Activated CD4-positive, alpha-beta memory T cell treated with anti-CD3 and anti-CD28 coated beads for 36 hours (primary cell): ENCODE measurements at regions not wholly inside any gene's neighbourhood (a gene's known extent, or its start where the extent isn't known, plus 50 kb on each side); places are given as distances from the start of the nearest gene placed in this dataset.

Experiments used
- CTCF ChIA-PET: fragments of 350-600 bp; sonication (Branson Sonifier 250); formaldehyde crosslinking; loops from one replicate; lab custom pipeline; 2021; ENCODE audit warnings: antibody characterized with exemption, inconsistent platforms; lab: Charles Lee
- POLR2A ChIA-PET: fragments of 350-600 bp; sonication (Branson Sonifier 250); formaldehyde crosslinking; loops from one replicate; lab custom pipeline; 2021; ENCODE audit warnings: antibody characterized with exemption; lab: Charles Lee
- DNase-seq: peaks from one replicate; pipeline ENCODE4 v3.0.0-alpha.2; 2020
- H3K27ac Mint-ChIP-seq: one replicate; pipeline ENCODE4 v1.8.0; 2021; ENCODE audit warnings: mixed read lengths
- H3K27me3 Mint-ChIP-seq: one replicate; pipeline ENCODE4 v1.8.0; 2021; ENCODE audit warnings: mixed read lengths
- H3K36me3 Mint-ChIP-seq: one replicate; pipeline ENCODE4 v1.8.0; 2021; ENCODE audit warnings: mixed read lengths
- H3K4me1 Mint-ChIP-seq: one replicate; pipeline ENCODE4 v1.8.0; 2021; ENCODE audit warnings: low read depth, mixed read lengths
- H3K4me3 Mint-ChIP-seq: one replicate; pipeline ENCODE4 v1.8.0; 2021; ENCODE audit warnings: mild to moderate bottlenecking, mixed read lengths
- H3K9me3 Mint-ChIP-seq: one replicate; pipeline ENCODE4 v1.8.0; 2021; ENCODE audit warnings: mixed read lengths
- intact Hi-C: fragments of 100-400 bp; cut with micrococcal nuclease; formaldehyde crosslinking; loops from one replicate; pipeline ENCODE4 v1.15.1; 2023

- Mint-ChIP-seq H3K4me3 (no peak overlapping the region), H3K27ac (no peak overlapping the region), H3K9me3 (peaks cover 13% of the 10 kb centered on the region), H3K27me3 (no peaks in the 10 kb centered on the region), H3K4me1 (no peaks in the 10 kb centered on the region), H3K36me3 (no peaks in the 10 kb centered on the region)
- DNase-seq = no peak
- CTCF ChIA-PET = no interaction called here
- intact Hi-C loops = no loop called here
- POLR2A ChIA-PET = no interaction called here
These were observed 56.8 kb downstream of the IZUMO3 start for GRCh38 chr9:24488896-24489295.

DNA sequence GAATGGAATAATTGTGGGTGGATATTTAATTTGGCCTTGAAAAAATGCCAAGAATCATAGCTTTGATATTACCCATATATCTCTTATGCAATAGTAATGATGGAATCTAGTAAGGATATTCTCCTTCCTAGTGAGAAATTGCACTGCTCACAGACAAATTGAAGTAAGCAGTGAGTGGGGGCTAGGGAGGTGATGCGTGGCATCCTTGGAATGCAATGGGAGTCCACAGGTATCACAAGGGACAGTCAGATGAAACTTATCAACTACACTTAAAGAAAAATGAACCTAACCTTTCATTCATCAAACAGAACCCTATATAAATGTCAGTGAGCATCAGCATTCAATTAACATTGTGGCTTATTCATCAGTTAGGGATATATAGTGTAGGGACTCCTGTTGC lies 57.8 kb downstream of the IZUMO3 start:
- no peaks in the 10 kb centered on the region for H3K27me3 Mint-ChIP-seq
- CTCF ChIA-PET = no interaction called here

DNA sequence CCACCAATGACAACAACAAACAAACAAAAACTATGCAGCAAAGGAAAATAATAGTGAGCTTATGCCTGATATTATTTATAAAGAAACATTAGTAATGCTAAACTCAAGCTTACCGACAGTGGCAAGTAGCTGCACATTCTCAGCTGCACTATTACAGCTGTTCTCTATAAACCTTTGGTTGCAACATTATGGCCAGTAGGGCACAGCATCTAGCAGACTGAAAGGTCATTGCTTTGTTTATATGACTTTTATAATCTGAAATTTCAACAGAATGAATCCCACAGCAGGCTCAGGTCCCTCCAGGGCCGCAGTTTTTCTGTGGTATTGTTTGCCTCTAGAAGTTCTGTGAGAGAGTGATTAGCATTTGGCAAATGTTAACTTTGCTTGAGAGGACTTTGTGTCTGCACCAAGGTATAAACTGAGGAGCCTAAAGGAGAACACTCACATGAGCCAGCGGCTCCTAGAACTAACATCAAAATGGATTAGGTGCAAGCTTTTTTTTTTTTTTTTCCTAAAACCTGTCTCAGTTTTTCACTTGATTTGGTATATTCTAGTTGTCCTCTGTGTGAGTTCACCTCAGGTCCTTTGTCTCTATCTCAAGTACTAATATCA lies 58.3 kb downstream of the IZUMO3 start:
- DNase-seq = no peak
- Mint-ChIP-seq H3K27ac (no peak overlapping the region), H3K4me3 (no peak overlapping the region), H3K9me3 (peaks cover 10% of the 10 kb centered on the region), H3K36me3 (no peaks in the 10 kb centered on the region), H3K4me1 (no peaks in the 10 kb centered on the region), H3K27me3 (no peaks in the 10 kb centered on the region)
- intact Hi-C loops = no loop called here
- POLR2A ChIA-PET = no interaction called here
- CTCF ChIA-PET = no interaction called here

More for the DNA sequence above, 57.8 kb downstream of the IZUMO3 start:
- H3K36me3 Mint-ChIP-seq = no peaks in the 10 kb centered on the region
- H3K27ac Mint-ChIP-seq = no peak overlapping the region
- no peaks in the 10 kb centered on the region for H3K4me1 Mint-ChIP-seq
- H3K4me3 Mint-ChIP-seq = no peak overlapping the region
- intact Hi-C loops = no loop called here
- DNase-seq = no peak
- peaks cover 10% of the 10 kb centered on the region for H3K9me3 Mint-ChIP-seq
- POLR2A ChIA-PET = no interaction called here

GRCh38 chr9:24479361-24480059 lies 66.2 kb downstream of the IZUMO3 start:
- no peaks in the 10 kb centered on the region for H3K36me3 Mint-ChIP-seq
- H3K27me3 Mint-ChIP-seq = no peaks in the 10 kb centered on the region
- CTCF ChIA-PET = no interaction called here
- H3K27ac Mint-ChIP-seq = no peak overlapping the region
- H3K4me3 Mint-ChIP-seq = no peak overlapping the region
- no peak for DNase-seq
- H3K4me1 Mint-ChIP-seq = no peaks in the 10 kb centered on the region
- intact Hi-C loops = no loop called here
- POLR2A ChIA-PET = no interaction called here
- H3K9me3 Mint-ChIP-seq = peaks cover 20% of the 10 kb centered on the region

DNA sequence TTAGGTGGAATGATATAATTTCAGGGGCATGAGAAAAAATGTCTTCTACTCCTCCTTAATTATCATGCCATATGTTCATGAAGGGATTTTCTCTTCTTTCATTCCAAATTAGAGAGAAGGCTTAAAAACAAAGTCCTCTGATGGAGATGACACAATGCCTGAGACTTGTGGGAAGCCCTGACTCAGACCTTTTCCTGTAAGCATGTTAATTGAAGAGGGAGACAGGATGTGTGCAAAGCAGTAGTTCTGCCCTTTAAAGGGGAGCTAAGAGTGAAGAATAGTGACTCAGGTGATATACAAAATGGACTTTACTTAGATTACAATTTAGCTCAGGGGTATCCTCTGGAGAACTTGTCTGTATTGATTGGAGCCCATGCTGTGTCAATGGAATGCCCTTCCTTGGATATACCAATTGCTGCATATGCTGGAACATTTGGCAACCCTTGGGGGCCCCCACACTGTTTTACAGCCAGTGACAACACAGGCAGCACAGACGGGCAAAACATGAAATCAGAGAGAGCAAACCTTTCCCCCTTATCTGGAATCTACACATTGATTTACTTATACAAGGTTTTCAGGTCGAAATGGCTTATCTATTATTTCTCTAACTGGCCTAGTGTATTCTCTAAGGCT lies 81.3 kb downstream of the IZUMO3 start:
- CTCF ChIA-PET = no interaction called here
- DNase-seq = no peak
- intact Hi-C loops = no loop called here

GRCh38 chr9:24462951-24463350 lies 82.7 kb downstream of the IZUMO3 start:
- DNase-seq = no peak
- ChIA-PET POLR2A (no interaction called here), CTCF (no interaction called here)
- Mint-ChIP-seq H3K9me3 (peaks cover 33% of the 10 kb centered on the region), H3K4me3 (no peak overlapping the region), H3K27me3 (no peaks in the 10 kb centered on the region), H3K36me3 (no peaks in the 10 kb centered on the region), H3K27ac (no peak overlapping the region), H3K4me1 (no peaks in the 10 kb centered on the region)
- intact Hi-C loops = no loop called here

More for the DNA sequence above, 81.3 kb downstream of the IZUMO3 start:
- H3K4me1 Mint-ChIP-seq = no peaks in the 10 kb centered on the region
- peaks cover 35% of the 10 kb centered on the region for H3K9me3 Mint-ChIP-seq
- H3K27ac Mint-ChIP-seq = no peak overlapping the region
- no peaks in the 10 kb centered on the region for H3K36me3 Mint-ChIP-seq
- POLR2A ChIA-PET = no interaction called here
- H3K27me3 Mint-ChIP-seq = no peaks in the 10 kb centered on the region
- no peak overlapping the region for H3K4me3 Mint-ChIP-seq

- no peak overlapping the region for H3K4me3 Mint-ChIP-seq
- DNase-seq = no peak
- no peaks in the 10 kb centered on the region for H3K4me1 Mint-ChIP-seq
- H3K27ac Mint-ChIP-seq = no peak overlapping the region
- POLR2A ChIA-PET = no interaction called here
- CTCF ChIA-PET = no interaction called here
- H3K9me3 Mint-ChIP-seq = peaks cover 29% of the 10 kb centered on the region
- no peaks in the 10 kb centered on the region for H3K27me3 Mint-ChIP-seq
- no peaks in the 10 kb centered on the region for H3K36me3 Mint-ChIP-seq
- intact Hi-C loops = no loop called here
These were observed 84.9 kb downstream of the IZUMO3 start for GRCh38 chr9:24460781-24461180.

DNA sequence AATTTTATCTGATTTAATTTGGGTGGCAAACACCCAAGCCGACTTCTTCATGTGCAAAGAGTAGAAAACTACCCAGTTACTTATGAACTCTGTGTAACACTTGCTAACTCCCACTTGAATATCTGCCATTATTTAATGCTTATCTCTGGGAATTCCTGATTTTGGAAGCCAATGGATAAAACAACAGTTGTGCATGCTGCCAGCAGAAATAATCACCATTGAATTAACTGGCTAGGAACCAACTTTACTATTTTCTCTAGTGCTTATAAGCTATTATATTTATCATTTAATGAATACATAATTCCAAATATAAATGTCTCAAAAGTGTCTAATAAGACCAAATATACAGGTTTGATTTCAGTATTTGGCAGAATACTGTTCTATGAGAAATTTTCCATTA lies 85.7 kb downstream of the IZUMO3 start:
- Mint-ChIP-seq H3K27ac (no peak overlapping the region), H3K9me3 (peaks cover 27% of the 10 kb centered on the region), H3K4me1 (no peaks in the 10 kb centered on the region), H3K36me3 (no peaks in the 10 kb centered on the region), H3K4me3 (no peak overlapping the region), H3K27me3 (no peaks in the 10 kb centered on the region)
- intact Hi-C loops = no loop called here
- POLR2A ChIA-PET = no interaction called here
- CTCF ChIA-PET = no interaction called here
- no peak for DNase-seq

GRCh38 chr9:24451346-24451745 lies 94.4 kb downstream of the IZUMO3 start:
- no peak overlapping the region for H3K4me3 Mint-ChIP-seq
- no peaks in the 10 kb centered on the region for H3K27me3 Mint-ChIP-seq
- no peaks in the 10 kb centered on the region for H3K36me3 Mint-ChIP-seq
- no peak overlapping the region for H3K27ac Mint-ChIP-seq
- DNase-seq = no peak
- peaks cover 21% of the 10 kb centered on the region for H3K9me3 Mint-ChIP-seq
- intact Hi-C loops = no loop called here
- ChIA-PET POLR2A (no interaction called here), CTCF (no interaction called here)
- H3K4me1 Mint-ChIP-seq = no peaks in the 10 kb centered on the region

- Mint-ChIP-seq H3K9me3 (peaks cover 31% of the 10 kb centered on the region), H3K27ac (no peak overlapping the region), H3K4me3 (no peak overlapping the region), H3K4me1 (no peaks in the 10 kb centered on the region), H3K27me3 (no peaks in the 10 kb centered on the region), H3K36me3 (no peaks in the 10 kb centered on the region)
- POLR2A ChIA-PET = no interaction called here
- intact Hi-C loops = no loop called here
- CTCF ChIA-PET = no interaction called here
- DNase-seq = no peak
These were observed 95.7 kb downstream of the IZUMO3 start for GRCh38 chr9:24449976-24450375.

DNA sequence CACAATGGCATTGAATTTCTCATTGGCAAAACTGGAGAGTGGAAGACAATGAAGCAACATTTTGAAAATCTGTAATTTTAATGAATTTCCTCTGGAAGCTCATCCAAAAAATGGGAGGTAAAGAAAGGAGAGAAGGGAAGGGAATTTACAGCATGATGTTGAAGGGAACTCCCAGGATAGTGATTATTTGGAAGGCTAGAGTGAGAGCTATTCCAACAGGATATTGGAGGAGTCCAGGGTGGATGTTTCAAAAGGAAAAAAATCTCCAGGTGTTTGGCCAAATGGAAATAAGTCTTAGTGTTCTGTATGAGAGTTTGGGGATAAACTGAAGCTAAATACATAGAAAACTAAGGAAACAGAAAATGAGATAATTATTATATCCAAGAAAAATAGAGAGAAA lies 106.2 kb downstream of the IZUMO3 start:
- Mint-ChIP-seq H3K4me3 (no peak overlapping the region), H3K36me3 (no peaks in the 10 kb centered on the region), H3K9me3 (peaks cover 43% of the 10 kb centered on the region), H3K4me1 (no peaks in the 10 kb centered on the region), H3K27me3 (no peaks in the 10 kb centered on the region), H3K27ac (no peak overlapping the region)
- ChIA-PET CTCF (no interaction called here), POLR2A (no interaction called here)
- intact Hi-C loops = no loop called here
- DNase-seq = no peak

- Mint-ChIP-seq H3K4me3 (no peak overlapping the region), H3K27ac (no peak overlapping the region), H3K9me3 (peaks cover 42% of the 10 kb centered on the region), H3K4me1 (no peaks in the 10 kb centered on the region), H3K36me3 (no peaks in the 10 kb centered on the region), H3K27me3 (no peaks in the 10 kb centered on the region)
- POLR2A ChIA-PET = no interaction called here
- intact Hi-C loops = no loop called here
- DNase-seq = no peak
- CTCF ChIA-PET = no interaction called here
These were observed 106.8 kb downstream of the IZUMO3 start for GRCh38 chr9:24438876-24439275.

DNA sequence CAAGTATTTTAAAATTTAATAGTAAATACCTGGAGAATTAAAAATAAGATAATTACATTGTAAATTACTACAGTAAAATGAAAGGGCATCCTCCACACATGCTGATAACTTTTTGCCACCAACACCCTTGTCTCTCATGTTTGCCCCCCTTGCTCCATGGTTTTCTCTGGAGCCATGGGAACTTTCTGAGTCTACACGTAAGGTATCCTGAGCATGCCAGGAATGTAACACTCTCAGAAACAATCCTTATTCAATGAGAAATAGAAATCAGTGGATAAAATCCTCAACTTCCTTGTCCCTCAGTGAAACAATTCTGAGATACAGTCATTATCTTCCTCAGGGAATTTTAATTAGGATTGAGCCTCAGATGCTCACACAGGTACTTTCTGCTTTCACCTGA lies 108.9 kb downstream of the IZUMO3 start:
- intact Hi-C loops = no loop called here
- Mint-ChIP-seq H3K36me3 (no peaks in the 10 kb centered on the region), H3K4me3 (no peak overlapping the region), H3K27ac (no peak overlapping the region), H3K9me3 (peaks cover 34% of the 10 kb centered on the region), H3K27me3 (no peaks in the 10 kb centered on the region), H3K4me1 (no peaks in the 10 kb centered on the region)
- CTCF ChIA-PET = no interaction called here
- POLR2A ChIA-PET = no interaction called here
- no peak for DNase-seq
